HG03139 (cell line): ENCODE measurements at regions not wholly inside any gene's neighbourhood (a gene's known extent, or its start where the extent isn't known, plus 50 kb on each side); places are given as distances from the start of the nearest gene placed in this dataset.

Experiments used
- ATAC-seq: cut with Tn5 transposase; IDR thresholded peaks from one replicate; pipeline ENCODE4 v1.9.1; 2021; ENCODE audit not compliant: unreplicated experiment

DNA sequence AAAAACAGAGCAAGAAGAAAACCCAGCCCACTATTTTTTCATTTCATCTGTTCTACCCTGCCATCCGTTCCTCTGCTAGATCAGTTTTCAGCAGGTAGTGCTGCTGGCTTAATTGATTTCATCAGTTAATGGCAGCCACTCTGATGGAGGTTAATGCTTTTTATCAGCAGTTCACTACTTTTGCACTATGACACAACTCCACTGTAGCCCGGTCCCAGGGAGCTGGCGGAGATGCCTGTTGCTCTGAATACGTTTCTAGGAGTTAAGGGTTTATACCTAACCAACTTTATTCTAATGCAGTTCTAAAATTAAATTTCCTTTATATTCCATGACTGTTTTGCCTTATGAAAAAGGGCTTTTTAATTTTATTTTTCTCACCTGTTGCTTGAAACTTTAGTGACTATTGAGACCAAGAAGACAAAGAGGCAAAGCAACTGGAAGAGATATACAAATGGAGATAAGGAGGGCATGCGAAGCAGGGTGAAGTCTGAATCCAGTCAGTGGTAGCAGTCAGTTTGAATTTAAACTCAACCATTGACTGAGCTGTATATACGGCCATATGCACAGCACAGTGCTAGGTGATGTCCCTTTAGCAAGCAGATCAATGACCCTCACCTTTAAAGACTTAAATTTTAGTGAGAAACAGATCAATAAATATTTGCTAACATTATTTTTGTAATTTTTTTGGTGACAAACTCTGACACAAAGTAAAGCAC is 477.9 kb downstream of the LMO4 start:
- no peak for ATAC-seq

DNA sequence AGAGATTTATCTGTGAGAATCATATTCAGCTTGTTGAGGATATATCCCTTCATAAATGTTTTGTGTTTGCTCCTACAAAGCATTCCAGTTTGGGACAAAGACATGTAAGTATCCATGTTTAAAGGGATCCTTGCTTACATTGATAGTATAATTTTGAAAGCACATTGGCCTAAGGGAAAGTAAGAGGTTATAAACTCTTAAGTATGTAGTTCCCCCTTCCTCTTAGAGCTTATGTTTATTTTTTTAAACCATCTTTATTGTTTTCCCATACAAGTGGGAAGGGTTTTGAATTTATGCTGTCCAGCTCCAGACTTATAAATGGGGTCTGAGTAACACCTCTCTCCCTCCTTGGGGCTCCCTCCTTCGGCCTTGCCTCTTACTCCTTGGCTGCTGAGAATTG is 481.5 kb downstream of the LMO4 start:
- no peak for ATAC-seq

DNA sequence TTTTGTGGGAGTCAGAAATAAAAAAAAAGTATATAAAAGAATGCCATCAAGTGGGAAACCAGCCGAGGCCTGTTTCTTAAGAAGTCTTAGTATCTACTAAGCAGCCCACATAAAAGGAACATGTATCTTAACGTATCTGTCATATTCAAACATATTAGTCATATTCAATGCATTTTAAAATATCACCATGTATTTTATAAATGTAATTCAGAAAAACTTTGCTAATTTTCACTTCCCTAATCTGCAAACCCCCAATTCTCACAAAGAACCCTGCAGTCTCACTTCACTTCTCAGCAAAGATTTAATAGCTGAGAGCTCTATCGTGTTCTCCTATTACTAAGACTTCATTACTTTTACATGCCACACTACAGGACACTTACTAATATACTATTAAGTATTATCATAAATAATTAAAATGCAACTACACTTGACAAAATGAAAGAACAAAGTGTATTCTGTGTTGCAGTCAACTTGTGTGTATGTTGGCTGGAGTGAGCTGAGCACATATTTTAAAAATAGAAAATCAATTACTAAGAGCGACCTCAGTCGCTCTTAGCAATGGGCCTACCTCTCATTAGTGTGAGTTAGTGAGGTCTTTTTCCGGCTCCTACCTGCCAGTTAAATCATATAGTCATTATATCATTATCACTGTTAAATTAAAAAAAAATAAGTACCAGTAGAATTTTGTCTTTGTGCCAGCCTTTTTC is 484.3 kb downstream of the LMO4 start:
- peak; percentile 81 for ATAC-seq

DNA sequence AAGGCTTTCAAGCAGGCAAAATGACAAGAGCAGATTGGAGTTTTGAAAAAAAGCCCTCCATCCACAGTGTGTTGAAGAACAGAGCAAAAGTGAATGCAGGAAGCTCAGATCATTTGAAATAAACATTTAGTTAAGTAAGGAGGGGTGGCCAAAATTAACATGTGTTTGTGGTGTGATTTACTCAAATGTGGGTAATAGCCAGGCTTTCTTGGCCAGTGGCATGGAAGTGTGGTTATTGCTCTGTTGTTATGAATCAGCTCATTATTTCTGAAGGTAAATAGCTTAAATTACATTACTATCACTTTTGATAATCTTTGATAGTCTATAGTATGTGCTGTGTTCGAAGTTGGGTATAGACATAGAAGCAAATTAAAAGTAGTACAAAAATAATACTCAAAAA is 485.9 kb downstream of the LMO4 start:
- ATAC-seq, result no peak

DNA sequence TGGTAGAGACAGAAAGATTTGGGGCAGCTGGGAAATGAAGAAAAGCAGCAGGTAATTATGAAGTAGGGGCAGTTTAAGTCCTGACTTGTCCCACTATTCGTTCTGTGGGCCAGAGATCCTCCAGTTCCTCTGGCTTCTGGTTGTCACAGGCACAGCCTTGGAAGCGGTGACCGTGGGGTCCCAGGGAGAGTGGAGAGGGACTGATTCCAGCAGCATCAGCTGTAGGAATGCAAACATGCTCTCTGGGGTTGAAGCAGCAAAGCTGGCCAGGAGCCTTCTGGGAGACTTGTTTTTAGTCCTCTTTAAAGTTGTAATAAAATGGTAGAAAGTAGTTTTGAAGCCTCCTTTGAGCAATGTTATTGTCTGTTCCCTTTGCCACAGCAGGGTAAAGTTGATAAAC is 488.0 kb downstream of the LMO4 start:
- no peak for ATAC-seq

GRCh38 chr1:87820668-87821334 is 492.1 kb downstream of the LMO4 start:
- ATAC-seq, result no peak

DNA sequence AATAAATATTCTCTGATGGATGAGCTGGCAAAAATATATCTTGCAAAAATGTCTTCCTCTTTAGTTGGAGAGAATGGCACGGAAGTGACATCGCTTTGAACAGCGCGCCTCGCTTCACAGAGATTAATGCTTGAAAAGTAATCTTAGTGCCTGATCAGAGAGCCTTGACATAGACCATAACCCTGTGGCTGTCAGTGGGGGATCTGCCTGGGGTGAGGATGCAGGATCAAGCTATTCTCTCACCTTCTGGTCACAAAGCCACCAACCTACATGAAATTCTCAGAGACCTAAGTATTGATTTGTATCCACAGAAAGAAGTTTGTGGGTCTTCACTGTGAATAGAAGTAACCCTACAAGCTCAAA is 492.6 kb downstream of the LMO4 start:
- no peak for ATAC-seq

DNA sequence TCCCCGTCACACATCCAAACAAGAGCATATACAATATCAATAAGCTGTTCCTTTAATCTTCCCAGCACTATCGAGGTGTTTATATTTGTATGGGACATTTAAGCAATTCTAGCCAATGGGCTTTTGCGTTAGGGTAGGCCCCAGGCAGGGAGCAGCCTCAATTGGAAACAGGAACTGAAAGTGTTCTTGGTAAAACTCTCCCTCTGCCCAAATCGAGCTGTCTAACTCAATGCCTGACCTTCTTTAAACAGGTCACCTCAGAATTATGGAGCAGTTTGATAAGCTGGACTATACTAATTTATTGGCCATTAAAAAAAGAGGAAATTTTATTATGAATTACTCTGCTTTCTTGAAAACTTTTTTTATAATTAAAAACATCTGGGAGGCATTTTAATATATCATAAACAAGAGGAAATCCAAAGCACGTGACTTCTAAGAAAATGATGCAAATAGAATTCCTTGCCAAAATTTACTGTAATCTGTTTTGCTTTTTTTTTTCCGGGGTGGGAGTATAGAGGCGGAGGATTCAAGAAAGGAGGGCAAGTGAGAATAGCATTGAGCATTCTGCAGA is 498.1 kb downstream of the LMO4 start:
- ATAC-seq, result peak; percentile 86

GRCh38 chr1:87829360-87829759 is 500.7 kb downstream of the LMO4 start:
- ATAC-seq, result peak; percentile 45

DNA sequence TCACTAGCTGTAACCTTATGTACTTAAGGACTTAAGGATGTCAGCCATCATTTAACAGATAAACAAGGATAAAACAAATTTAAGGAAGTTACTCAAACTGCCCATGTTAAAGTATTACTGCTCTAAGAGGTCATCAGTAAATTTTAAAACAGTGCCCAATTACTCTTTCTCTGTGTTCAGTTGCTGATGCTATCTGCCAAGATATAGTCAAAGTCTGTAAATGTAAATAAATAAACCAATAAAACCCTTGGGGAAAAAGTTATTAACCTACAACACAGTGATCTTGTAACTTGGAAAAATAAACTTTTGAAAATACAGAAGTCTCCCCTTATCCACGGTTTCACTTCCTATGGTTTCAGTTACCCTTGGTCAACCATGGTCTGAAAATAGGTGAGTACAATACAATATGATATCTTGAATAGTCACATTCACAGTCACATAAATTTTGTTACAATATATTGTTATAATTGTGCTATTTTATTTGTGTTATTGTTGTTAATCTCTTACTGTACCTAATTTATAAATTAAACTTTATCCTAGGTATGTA is 501.8 kb downstream of the LMO4 start:
- no peak for ATAC-seq

- no peak for ATAC-seq
Observed at GRCh38 chr1:87833166-87833565, 504.5 kb downstream of the LMO4 start.

DNA sequence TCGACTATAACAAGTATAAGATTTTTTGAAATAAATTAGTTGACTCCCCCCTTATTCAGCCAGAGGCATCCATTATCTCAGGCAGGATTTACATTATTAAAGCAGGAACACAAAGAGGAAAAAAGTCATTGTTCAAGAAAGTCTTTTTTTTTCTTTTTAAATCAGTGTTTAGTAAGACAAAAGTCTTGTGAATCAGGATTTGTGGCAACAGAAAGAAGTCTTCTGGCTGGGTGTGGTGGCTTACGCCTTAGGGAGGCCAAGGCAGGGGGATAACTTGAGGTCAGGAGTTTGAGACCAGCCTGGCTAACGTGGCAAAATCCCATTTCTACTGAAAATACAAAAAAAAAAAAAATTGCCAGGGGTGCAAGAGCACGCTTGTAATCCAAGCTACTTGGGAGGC is 505.5 kb downstream of the LMO4 start:
- ATAC-seq, result no peak

GRCh38 chr1:87834941-87835340 is 506.3 kb downstream of the LMO4 start:
- no peak for ATAC-seq

DNA sequence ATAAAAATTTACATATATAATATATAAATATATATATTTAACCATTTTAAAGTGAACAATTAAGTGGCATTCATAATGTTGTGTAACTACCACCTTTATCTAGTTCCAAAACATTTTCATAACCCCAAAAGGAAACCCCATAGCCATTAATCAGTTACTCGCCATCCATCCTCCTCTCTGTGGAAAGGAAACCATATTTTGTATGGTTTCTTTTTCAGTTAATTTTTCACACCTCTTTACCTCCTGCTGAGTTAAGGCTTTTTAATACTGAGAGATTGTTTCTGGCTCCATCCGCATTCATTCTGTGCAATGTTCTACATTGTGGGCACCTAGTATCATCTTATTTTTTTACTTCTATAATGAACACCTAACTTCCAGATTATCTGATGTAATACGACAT is 512.1 kb downstream of the LMO4 start:
- peak; percentile 97 for ATAC-seq

GRCh38 chr1:87841332-87841731 is 512.7 kb downstream of the LMO4 start:
- no peak for ATAC-seq

DNA sequence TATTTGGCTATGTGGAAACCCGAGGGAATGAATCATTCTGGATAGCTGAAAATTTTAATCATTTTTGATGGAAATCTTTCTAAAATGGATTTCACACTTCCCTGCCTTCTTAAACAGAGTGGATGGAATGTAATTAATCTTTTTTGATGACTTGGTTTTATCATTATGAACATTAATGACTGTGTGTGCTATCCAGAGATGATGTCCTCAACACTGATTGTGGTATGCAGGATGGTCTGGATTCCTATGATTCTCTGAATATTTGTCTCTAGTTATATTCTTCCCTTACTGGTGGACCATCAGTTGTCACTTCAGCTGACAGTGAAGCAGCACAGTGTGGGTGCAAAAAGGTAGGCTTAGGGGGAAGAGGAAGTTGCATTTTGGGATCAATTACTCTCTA is 513.5 kb downstream of the LMO4 start:
- ATAC-seq, result no peak

DNA sequence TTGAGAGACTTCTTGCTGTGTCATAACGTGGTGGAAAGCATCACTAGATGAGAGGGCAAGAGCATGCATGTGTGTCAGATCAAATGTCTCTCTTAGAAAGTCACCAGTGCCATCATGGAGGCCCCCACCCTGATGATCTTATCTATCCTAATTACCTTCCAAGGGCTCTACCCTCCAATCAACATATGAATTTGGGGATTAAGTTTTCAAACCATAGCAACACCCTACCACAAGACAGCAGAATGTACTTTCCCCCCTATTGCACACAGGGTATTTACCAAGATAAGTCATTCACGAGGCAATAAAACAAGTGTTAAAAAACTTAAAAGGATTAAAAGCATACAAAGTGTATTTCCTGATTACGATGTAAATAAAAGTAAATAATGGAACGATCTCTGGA is 515.6 kb downstream of the LMO4 start:
- no peak for ATAC-seq

DNA sequence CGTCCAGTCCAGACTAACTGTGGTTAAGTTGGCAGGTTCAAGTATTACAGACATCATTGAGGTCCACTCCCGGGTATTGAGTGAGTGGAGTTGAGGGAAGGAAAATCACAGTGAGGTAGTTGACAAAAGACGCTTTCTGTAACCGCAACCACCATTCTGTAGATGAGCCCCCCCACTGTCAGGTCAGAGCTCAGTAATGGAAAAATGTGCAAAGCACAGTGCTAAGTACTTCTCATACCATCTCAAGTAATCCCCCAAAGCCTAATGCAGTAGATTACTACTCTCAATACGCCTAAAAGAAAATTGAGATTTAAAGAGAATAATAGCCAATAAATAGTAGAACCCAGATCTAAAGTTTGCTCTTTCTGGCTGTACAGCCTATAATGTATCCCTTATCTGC is 522.8 kb downstream of the LMO4 start:
- ATAC-seq, result no peak

- no peak for ATAC-seq
Observed at GRCh38 chr1:87852410-87853161, 523.9 kb downstream of the LMO4 start.

DNA sequence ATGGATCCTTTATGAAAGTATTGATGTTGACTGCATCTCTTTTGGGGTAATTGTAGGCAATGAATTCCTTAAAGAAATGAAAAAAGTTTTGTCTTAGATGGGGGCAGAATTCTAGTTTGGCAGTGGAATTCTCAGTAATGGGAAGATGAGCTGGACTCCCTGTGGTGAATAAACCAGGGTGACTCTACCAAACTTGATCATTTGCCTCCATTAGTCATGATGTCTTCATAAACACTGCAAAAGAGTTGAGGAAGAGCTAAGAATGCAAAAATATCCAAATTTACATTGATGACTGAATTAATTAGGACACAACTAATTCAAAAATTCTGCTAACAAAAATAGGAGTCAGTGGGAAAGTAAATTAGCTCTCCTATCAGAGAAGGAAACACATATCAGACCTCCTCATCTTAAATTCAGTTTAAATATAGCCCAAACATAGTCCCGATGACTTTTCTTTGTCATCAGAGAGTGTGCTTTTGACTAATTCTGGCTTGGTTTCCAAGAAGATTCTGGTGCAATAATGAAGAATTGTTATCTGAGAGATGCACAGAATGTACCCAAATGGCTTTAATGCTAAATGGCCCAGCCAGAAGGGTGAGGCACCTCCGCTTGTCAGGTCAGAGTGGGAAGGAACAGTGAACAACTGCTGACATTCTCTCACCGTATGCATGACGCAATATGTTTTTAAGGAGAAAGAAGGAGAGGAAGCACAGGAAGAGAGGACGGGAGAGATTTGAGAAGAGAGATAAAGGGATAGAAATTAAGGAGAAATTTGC is 525.1 kb downstream of the LMO4 start:
- ATAC-seq, result no peak
